NB4 (cell line): ENCODE measurements at regions not wholly inside any gene's neighbourhood (a gene's known extent, or its start where the extent isn't known, plus 50 kb on each side); places are given as distances from the start of the nearest gene placed in this dataset.

Source experiments
- CTCF ChIP-seq: IDR thresholded peaks from one replicate; pipeline ENCODE4 v1.5.1; 2012; ENCODE audit warnings: low read depth, low read length
- POLR2A ChIP-seq: IDR thresholded peaks from 2 replicates; pipeline ENCODE4 v1.6.1; 2011; ENCODE audit warnings: mild to moderate bottlenecking; ENCODE audit not compliant: insufficient read length; ENCODE audit errors: extremely low read depth

GRCh38 chr5:121108725-121109124, 644.6 kb downstream of the PRR16 start:
- TF ChIP-seq CTCF (no peak), POLR2A (no peak)
